ENCODE measurements at regions not wholly inside any gene's neighbourhood (a gene's known extent, or its start where the extent isn't known, plus 50 kb on each side); places are given as distances from the start of the nearest gene placed in this dataset.

DNA sequence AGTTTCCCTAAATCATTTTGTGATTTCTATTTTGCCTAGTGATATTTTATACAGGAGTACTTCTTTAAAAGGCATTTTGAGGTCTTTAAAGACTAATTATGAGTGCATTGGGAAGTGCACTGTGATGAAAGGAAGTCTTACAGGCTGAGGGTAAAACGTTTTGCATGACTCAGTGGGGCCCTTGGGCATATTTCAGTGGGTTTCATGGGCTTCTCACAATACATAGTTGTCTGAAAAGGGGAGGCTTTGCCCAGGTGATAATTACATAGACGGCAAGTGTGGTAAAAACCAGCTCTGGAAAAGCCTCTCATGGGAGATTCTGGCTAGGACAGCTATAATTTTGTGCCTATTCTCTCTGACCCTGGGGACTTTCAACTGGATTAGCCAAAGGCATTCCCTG is 387.2 kb downstream of the ARHGEF28 start:
- H3K4me3 Mint-ChIP-seq (ENCODE audit: unreplicated experiment) = no peak overlapping the region
- DNase-seq (ENCODE audit: low spot score) = no peak
- TF ChIP-seq, protein P1, sequence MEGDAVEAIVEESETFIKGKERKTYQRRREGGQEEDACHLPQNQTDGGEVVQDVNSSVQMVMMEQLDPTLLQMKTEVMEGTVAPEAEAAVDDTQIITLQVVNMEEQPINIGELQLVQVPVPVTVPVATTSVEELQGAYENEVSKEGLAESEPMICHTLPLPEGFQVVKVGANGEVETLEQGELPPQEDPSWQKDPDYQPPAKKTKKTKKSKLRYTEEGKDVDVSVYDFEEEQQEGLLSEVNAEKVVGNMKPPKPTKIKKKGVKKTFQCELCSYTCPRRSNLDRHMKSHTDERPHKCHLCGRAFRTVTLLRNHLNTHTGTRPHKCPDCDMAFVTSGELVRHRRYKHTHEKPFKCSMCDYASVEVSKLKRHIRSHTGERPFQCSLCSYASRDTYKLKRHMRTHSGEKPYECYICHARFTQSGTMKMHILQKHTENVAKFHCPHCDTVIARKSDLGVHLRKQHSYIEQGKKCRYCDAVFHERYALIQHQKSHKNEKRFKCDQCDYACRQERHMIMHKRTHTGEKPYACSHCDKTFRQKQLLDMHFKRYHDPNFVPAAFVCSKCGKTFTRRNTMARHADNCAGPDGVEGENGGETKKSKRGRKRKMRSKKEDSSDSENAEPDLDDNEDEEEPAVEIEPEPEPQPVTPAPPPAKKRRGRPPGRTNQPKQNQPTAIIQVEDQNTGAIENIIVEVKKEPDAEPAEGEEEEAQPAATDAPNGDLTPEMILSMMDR (IDR thresholded peaks at IDR 0.05) = no peak
- no peak overlapping the region for H3K27ac Mint-ChIP-seq (ENCODE audit: unreplicated experiment)
- H3K27me3 Mint-ChIP-seq (ENCODE audit: low read depth) = no peaks in the 10 kb centered on the region
- H3K4me1 Mint-ChIP-seq (ENCODE audit: low read depth) = no peaks in the 10 kb centered on the region
- H3K36me3 Mint-ChIP-seq (ENCODE audit: low read depth) = no peaks in the 10 kb centered on the region
- H3K9me3 Mint-ChIP-seq (ENCODE audit: low read depth) = no peaks in the 10 kb centered on the region

DNA sequence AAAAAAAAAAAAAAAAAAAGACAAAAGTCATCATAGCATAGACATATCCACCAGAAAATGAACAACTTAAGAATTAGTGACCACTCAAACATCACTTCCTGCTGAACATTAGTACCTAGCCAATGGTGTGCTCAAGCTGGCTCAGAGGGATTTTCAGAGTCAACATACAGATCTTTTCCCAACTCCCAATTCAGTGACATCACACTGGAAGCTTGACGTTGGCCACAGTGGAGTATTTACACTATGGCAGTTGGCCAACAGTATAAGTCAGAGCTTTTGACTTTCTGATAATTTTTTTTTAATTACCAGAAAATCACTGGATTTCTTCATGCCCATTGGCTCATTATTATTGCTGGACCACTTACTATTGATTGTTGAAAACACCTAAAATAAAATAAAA is 383.5 kb downstream of the ARHGEF28 start:
- TF ChIP-seq, protein P1 (IDR thresholded peaks at IDR 0.05) = no peak
- no peaks in the 10 kb centered on the region for H3K27me3 Mint-ChIP-seq (ENCODE audit: low read depth)
- peaks cover 10% of the 10 kb centered on the region for H3K9me3 Mint-ChIP-seq (ENCODE audit: low read depth)
- H3K4me3 Mint-ChIP-seq (ENCODE audit: unreplicated experiment) = no peak overlapping the region
- H3K27ac Mint-ChIP-seq (ENCODE audit: unreplicated experiment) = no peak overlapping the region
- no peaks in the 10 kb centered on the region for H3K36me3 Mint-ChIP-seq (ENCODE audit: low read depth)
- DNase-seq (ENCODE audit: low spot score) = no peak
- H3K4me1 Mint-ChIP-seq (ENCODE audit: low read depth) = no peaks in the 10 kb centered on the region

DNA sequence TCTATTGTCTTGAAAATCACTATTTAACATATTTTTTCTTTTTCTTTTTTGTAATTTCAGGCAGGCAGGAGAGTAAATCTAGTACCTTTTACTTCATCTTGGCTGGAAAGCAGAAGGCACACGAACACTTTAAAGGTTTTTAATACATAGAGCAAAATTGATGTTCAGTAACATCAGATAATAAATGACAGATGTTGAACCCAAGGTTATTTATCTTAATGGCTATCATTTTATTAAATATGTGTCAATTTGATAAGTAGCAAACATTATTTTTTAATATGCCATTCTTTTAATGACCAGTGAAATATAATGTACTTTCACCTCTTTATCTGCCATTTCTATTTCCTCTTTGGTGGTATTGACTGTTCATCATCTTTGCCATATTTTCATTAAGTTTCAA is 381.2 kb downstream of the ARHGEF28 start:
- Mint-ChIP-seq H3K4me1 (ENCODE audit: low read depth) (no peaks in the 10 kb centered on the region), H3K9me3 (ENCODE audit: low read depth) (peaks cover 17% of the 10 kb centered on the region), H3K36me3 (ENCODE audit: low read depth) (peaks cover 1% of the 10 kb centered on the region), H3K4me3 (ENCODE audit: unreplicated experiment) (no peak overlapping the region), H3K27me3 (ENCODE audit: low read depth) (no peaks in the 10 kb centered on the region), H3K27ac (ENCODE audit: unreplicated experiment) (no peak overlapping the region)
- no peak for DNase-seq (ENCODE audit: low spot score)
- TF ChIP-seq, protein P1 (IDR thresholded peaks at IDR 0.05) = no peak

DNA sequence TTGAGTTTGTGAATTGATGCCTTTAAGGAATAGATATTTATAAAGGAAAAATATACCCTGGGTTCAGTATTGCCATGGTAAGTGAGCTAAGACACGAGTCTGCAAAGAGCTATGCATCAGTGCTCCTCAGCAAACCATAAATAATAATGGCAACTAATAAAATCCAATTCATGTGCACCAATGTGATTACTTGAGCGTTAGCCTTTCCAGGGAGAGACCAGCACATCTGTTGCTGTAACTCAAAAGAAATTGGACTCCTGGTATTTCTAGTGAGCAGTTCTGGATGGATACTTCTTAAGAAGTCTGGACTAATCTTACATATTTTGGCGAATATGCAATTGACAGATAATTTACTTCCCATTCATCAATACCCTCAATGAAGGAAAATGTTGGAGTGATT is 373.3 kb downstream of the ARHGEF28 start:
- Mint-ChIP-seq H3K36me3 (ENCODE audit: low read depth) (peaks cover 1% of the 10 kb centered on the region), H3K27ac (ENCODE audit: unreplicated experiment) (no peak overlapping the region), H3K4me1 (ENCODE audit: low read depth) (no peaks in the 10 kb centered on the region), H3K4me3 (ENCODE audit: unreplicated experiment) (no peak overlapping the region), H3K27me3 (ENCODE audit: low read depth) (peaks cover 2% of the 10 kb centered on the region), H3K9me3 (ENCODE audit: low read depth) (peaks cover 7% of the 10 kb centered on the region)
- DNase-seq (ENCODE audit: low spot score) = no peak
- TF ChIP-seq, protein P1 (IDR thresholded peaks at IDR 0.05) = no peak

DNA sequence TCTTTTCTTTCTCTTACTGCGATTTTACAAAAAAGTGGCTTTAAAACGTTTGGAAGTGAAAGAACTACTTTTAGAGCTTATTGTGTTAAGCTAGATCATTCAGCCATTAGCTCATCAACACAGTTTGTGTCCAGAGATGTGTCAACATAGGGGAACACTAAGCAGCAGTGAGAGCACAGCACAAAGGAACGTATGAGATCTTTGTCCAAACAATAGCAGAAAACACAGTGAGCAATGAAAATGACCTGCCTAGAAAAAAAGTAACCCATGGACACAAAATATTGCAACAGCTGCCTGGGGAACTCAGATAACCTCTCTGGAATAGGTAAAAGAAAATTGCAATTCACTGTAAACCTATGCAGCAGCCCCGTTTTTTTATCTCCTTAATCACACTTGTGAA is 372.5 kb downstream of the ARHGEF28 start:
- Mint-ChIP-seq H3K9me3 (ENCODE audit: low read depth) (peaks cover 5% of the 10 kb centered on the region), H3K27ac (ENCODE audit: unreplicated experiment) (no peak overlapping the region), H3K4me1 (ENCODE audit: low read depth) (no peaks in the 10 kb centered on the region), H3K36me3 (ENCODE audit: low read depth) (peaks cover 1% of the 10 kb centered on the region), H3K27me3 (ENCODE audit: low read depth) (peaks cover 2% of the 10 kb centered on the region), H3K4me3 (ENCODE audit: unreplicated experiment) (no peak overlapping the region)
- TF ChIP-seq, protein P1 (IDR thresholded peaks at IDR 0.05) = no peak
- DNase-seq (ENCODE audit: low spot score) = no peak
